ENCODE measurements at regions not wholly inside any gene's neighbourhood (a gene's known extent, or its start where the extent isn't known, plus 50 kb on each side); places are given as distances from the start of the nearest gene placed in this dataset.

GRCh38 chr5:13998254-13998653 is 53.8 kb upstream of the DNAH5 start:
- no peak overlapping the region for H3K4me3 ChIP-seq (ENCODE audit: low read depth, low read length)
- no peak for TF ChIP-seq CTCF (conservative IDR thresholded peaks at IDR 0.05; ENCODE audit: low read depth, low read length)
- no peak for DNase-seq (ENCODE audit: low read depth)

DNA sequence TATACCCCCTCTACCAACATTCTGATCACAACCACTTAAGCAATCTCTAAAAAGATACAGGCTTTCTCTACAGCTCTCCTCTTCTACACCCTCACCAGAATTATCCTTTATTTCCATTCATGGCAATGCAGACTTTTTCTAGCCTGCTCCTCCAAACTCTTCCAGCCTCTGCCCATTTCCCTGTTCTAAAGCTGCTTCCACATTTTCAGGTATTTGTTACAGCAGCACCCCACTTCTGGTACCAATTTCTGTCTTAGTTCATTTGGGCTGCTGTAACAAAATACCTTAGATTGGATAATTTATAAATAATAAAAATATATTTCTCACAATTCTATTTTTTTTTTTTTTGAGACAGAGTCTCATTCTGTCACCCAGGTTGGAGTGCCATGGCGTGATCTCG is 53.0 kb upstream of the DNAH5 start:
- no peak for DNase-seq (ENCODE audit: low read depth)
- no peak overlapping the region for H3K4me3 ChIP-seq (ENCODE audit: low read depth, low read length)
- no peak for TF ChIP-seq CTCF (conservative IDR thresholded peaks at IDR 0.05; ENCODE audit: low read depth, low read length)

DNA sequence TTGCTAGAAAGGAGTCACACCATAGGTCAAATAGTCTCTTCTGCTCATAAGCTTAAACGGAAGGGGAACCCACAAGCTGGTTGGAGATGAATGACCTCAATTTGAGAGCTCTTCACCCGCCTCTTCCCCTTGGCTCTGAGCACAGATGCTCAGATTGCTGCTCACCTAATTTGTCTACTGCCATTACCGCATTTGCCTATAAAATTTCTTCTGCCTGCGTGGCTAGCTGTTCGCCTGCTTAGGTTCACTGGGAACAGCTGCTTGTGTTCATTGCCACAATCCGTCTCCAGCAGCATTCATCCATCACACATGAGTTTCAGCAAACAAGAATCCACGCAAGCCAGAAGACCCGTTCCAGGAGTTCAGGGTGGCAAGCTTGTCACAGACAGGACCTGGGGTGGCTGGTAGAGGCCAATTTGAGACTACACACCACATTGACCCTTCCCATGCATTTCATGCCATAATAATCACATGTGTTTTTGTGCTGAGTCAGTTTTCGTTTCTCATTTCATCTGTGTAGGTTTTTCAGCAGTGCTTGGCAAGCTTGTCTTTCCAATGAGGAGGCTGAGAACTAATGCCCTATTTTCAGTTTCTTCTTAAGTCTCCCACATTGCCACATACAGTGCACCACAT is 50.2 kb upstream of the DNAH5 start:
- no peak for DNase-seq (ENCODE audit: low read depth)
- no peak for TF ChIP-seq CTCF (conservative IDR thresholded peaks at IDR 0.05; ENCODE audit: low read depth, low read length)
- H3K4me3 ChIP-seq (ENCODE audit: low read depth, low read length), result no peak overlapping the region
